ENCODE measurements at regions not wholly inside any gene's neighbourhood (a gene's known extent, or its start where the extent isn't known, plus 50 kb on each side); places are given as distances from the start of the nearest gene placed in this dataset. TPM values are rescaled to one million over a fixed set of nuclear protein-coding genes. Genes with fewer than 3 reads are reported as not detected.
"Not testable (repeated sequence)": the region's sequence is repeated elsewhere in the genome, so short reads cannot be mapped to it uniquely, and the experiment has no call there.

DNA sequence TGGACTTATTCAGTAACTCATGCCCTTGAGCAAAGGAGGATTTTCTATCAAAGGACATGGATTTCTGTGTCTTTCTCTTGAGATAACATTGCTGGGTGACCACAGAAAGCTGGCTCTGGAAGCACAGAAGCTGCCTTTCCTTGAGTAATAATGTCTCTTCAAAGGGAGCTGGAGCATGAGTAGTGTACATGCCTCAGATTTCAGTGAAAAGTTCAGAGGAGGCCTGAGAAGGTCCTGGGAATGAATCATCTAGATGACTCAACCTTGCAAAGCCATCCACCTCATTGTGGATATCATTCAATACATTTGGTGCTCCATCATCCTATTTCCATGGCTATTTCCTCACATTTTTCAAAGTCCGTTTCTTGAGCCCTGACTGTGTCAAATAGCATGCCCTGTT, 77.6 kb upstream of the OR4M2 start:
- intact Hi-C loops (cut with micrococcal nuclease); DNase-seq; ATAC-seq: not testable (repeated sequence)

DNA sequence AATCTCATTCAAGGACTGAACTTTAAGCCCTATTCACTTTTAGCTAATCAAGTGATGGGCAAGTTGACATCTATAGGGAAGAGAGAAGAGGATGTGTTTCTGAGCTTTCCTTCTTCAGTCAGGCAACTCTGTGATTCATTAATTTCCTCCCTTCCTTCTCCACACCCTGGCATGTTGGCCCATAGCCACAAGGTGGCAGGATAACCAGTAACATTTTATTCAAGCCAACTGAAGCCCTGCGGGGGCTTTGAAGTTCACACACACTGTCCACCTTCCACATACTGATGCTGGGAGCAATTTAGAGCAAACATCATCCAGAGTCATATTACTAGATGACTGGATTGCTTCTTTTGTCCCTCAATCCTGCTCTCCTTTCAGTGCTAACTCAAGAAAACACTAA, 91.2 kb upstream of the OR4M2 start:
- intact Hi-C loops (cut with micrococcal nuclease); DNase-seq; ATAC-seq: not testable (repeated sequence)

DNA sequence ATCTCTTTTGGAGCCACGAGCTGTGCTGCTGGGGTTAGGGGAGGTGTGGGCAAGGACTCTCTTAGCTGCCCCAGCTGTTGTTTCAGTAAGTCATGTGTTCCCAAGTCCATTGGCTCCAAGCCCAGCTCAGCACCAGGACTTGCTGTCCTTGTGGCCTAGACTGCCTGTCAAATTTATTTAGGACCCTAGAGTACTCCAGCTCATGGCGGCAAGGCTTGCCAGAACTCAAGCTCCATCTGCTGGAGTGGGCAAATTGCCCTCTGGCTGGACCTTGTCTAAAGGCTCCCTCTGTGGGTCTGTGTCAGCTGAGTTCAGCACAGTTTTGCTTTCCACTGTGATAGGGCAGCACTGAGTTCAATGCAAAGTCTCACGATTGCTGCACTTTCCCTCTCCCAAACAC, 96.5 kb upstream of the OR4M2 start:
- intact Hi-C loops (cut with micrococcal nuclease); DNase-seq: not testable (repeated sequence)
- peak; percentile 100 for ATAC-seq

DNA sequence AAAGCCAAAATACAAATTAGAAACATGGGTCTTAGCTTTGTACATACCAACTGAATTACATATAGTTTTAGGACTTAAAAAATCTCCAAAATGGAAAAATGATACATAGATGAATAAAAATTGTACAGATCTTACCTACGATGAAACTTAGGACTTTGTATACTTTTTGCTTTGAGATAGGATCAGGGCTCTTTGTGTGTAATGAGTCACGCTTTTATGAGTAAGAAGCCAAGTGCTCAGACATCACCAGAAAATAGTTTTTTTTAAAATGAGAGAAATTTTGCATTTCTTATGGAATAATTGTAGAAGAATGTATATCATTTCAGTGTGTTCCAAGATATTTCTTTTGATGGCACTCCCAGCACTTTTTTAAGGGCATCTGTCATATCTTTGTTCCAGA, 100.4 kb upstream of the OR4M2 start:
- ATAC-seq; intact Hi-C loops (cut with micrococcal nuclease); DNase-seq: not testable (repeated sequence)

DNA sequence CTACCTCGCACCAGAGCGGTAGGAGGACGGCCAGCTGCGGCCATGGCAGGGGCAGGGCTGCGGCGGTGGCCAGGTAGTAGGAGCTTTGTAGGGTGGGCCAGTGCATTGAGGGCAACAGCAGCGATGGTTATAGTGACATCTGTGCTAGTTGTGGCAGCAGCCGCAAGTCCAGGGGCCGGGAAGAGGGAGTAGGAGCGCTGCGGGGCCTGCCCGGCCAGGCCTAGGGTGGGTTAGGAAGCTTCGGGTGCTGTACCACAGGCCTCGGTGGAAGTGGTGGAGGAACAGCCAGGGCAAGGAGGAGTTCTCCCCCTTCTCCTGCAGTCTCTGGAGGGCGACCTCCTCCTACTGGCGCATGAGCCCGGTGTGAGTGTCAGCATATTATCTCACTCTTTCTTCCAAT, 76.2 kb upstream of the POTEB start:
- intact Hi-C loops (cut with micrococcal nuclease); ATAC-seq; DNase-seq: not testable (repeated sequence)

DNA sequence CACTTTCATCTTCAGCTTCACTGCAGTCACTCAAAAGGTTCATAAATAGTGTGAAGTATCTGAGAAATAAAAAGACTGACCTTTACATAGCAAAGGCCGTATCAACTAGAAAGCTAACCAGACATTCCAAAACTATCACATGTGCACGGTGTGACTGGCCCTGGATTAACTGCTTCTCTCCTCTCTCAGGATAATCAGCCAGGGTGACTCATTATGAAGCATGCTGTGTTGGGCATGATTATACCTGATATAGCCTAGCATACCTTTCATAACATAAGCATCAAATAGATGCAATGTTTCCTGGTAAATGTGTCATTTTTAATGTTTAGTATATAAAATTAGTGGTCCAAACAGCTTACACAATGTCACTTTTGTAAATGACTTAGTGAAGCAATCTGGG, 62.8 kb upstream of the POTEB start:
- ATAC-seq; DNase-seq; intact Hi-C loops (cut with micrococcal nuclease): not testable (repeated sequence)

Small RNAs in the stretch of these regions (microRNA-seq; reads per million reads assigned to microRNA genes)
- not detected for gene MIR5701-3 (ENCODE audit: borderline number of aligned reads)

All from left ventricle myocardium superior (tissue), 1 donor.